HEK293T (cell line): ENCODE measurements at regions not wholly inside any gene's neighbourhood (a gene's known extent, or its start where the extent isn't known, plus 50 kb on each side); places are given as distances from the start of the nearest gene placed in this dataset.

ENCODE experiments used
- ELF4 ChIP-seq: fragments of 450-650 bp; IDR thresholded peaks from 2 replicates; pipeline ENCODE4 v1.6.1; 2017; ENCODE audit warnings: antibody characterized with exemption
- FOXA1 ChIP-seq: fragments of 450-650 bp; IDR thresholded peaks from 2 replicates; pipeline ENCODE4 v1.6.1; 2016; ENCODE audit warnings: mild to moderate bottlenecking
- NFRKB ChIP-seq: fragments of 450-650 bp; IDR thresholded peaks from 2 replicates; pipeline ENCODE4 v1.6.1; 2016; ENCODE audit warnings: mild to moderate bottlenecking, moderate library complexity
- SUZ12 ChIP-seq: fragments of 450-650 bp; IDR thresholded peaks from 2 replicates; pipeline ENCODE4 v1.6.1; 2016; ENCODE audit warnings: mild to moderate bottlenecking
- TARDBP ChIP-seq: fragments of 450-650 bp; IDR thresholded peaks from 2 replicates; pipeline ENCODE4 v1.6.1; 2016
- TF ChIP-seq, protein P1 (sequence below): fragments of 450-650 bp; IDR thresholded peaks from 2 replicates; pipeline ENCODE4 v1.6.1; 2016

DNA sequence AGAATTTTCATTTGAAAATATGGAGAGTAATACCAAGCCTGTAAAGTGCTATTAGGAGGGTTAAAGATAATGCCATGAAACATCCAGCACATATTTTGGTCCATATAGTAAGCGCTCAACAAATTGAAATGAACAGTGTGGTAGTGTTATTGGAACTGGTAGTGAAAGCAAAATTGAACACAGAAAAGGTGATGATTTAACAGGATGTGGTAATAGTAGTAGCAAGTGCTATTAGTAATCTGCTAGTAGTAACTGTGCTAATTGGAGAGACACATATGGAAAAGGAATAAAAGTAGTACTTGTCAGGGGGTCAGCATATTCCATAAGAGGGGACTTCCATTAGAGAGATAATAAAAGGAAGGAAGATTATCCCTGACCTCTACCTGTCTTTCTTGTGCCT, 187.3 kb downstream of the HTR1A start:
- TF ChIP-seq, protein P1, sequence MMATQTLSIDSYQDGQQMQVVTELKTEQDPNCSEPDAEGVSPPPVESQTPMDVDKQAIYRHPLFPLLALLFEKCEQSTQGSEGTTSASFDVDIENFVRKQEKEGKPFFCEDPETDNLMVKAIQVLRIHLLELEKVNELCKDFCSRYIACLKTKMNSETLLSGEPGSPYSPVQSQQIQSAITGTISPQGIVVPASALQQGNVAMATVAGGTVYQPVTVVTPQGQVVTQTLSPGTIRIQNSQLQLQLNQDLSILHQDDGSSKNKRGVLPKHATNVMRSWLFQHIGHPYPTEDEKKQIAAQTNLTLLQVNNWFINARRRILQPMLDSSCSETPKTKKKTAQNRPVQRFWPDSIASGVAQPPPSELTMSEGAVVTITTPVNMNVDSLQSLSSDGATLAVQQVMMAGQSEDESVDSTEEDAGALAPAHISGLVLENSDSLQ = no peak
- TF ChIP-seq NFRKB = no peak
- no peak for TF ChIP-seq ELF4
- TF ChIP-seq TARDBP = no peak
- no peak for TF ChIP-seq FOXA1
- TF ChIP-seq SUZ12 = no peak
